HK-2 (cell line): ENCODE measurements at regions not wholly inside any gene's neighbourhood (a gene's known extent, or its start where the extent isn't known, plus 50 kb on each side); places are given as distances from the start of the nearest gene placed in this dataset.
A peak's percentile ranks its signal among the peaks of the same experiment; 100 is the strongest.
"Not testable (repeated sequence)": the region's sequence is repeated elsewhere in the genome, so short reads cannot be mapped to it uniquely, and the experiment has no call there.

Experiments
- DNase-seq: peaks from one replicate; pipeline ENCODE4 v3.0.0-alpha.2; 2018; ENCODE audit not compliant: unreplicated experiment

GRCh38 chr9:100714372-100715099 is 136.7 kb downstream of the CAVIN4 start:
- peak; percentile 61 for DNase-seq

GRCh38 chr9:100715100-100715380 is 137.2 kb downstream of the CAVIN4 start:
- no peak for DNase-seq

GRCh38 chr9:100718717-100719116 is 140.8 kb downstream of the CAVIN4 start:
- no peak for DNase-seq

- DNase-seq = no peak
Measured at GRCh38 chr9:100720922-100721321, 143.0 kb downstream of the CAVIN4 start.

- no peak for DNase-seq
Measured at GRCh38 chr9:100724886-100725285, 147.0 kb downstream of the CAVIN4 start.

GRCh38 chr9:100725371-100725770 is 147.5 kb downstream of the CAVIN4 start:
- DNase-seq = no peak

DNA sequence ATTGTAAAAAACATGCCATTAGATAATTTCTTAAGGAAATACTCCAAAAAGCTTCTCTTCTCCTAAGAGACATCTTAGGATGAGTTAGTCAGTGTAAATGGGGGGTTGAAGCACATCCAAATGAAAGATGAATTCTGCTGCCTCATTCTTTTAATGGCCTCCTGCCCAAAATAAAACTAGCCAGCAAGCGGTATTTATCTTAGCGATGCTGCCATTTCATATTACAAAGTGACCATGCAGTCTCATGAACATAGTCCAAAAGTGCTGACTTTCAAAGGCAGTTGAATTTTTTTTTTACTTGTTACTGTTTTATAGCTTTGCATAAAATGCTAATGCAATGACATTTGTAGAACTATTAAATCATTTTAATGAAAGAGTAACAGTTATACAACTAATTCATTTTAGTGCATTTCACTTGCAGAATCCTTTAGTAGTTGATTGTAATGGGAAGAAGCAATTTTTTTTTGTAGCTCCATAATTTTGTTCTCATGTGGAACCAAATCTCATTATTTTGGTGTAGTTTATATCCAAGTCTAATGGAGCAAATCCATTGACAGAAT is 151.5 kb downstream of the CAVIN4 start:
- DNase-seq = no peak

DNA sequence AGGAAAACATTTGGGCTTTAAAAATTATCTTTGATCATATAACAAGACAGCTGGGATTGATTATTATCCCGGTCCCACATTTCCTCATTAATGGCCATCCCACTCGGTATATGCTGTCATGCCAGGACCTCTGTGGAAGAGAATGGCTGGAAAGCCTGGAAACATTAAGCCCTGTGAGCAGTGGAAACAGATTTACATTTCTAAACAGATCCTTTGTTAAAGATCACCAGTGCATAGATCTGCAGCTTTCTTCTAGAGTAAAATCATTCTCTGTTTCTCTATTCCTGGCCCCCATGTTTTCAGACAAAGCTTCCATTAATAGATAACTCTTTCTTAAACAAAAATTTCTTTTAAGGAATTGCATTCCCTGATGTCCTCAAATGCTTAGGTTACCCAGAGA is 152.2 kb downstream of the CAVIN4 start:
- no peak for DNase-seq

GRCh38 chr9:100731038-100731556 is 153.2 kb downstream of the CAVIN4 start:
- DNase-seq = no peak

DNA sequence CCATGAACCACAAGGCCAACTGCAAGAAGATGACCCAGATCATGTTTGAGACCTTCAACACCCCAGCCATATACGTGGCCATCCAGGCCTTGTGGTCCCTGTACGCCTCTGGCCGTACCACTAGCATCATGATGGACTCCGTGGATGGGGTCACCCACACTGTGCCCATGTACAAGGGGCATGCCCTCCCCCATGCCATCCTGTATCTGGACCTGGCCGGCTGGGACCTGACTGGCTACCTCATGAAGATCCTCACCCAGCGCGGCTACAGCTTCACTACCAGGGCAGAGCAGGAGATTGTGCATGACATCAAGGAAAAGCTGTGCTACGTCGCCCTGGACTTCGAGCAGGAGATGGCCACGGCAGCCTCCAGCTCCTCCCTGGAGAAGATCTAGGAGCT is 153.7 kb downstream of the CAVIN4 start:
- DNase-seq = no peak

DNA sequence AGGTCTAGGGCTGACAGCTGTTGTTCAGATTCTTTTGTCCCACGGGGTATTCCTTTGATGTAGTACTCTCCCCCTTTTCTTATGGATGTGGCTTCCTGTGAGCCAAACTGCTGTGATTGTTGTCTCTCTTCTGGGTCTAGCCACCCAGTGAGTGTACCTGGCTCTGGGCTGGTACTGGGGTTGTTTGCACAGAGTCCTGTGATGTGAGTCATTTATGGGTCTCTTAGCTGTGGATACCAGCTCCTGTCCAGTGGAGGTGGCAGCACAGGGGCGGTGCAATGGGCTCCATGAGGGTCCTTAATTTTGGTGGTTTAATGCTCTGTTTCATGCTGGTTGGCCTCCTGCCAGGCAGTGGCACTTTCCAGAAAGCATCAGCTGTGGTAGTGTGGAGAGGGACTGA is 161.3 kb downstream of the CAVIN4 start:
- DNase-seq = no peak

- no peak for DNase-seq
Measured at GRCh38 chr9:100739666-100740065, 161.8 kb downstream of the CAVIN4 start.

- not testable (repeated sequence) for DNase-seq
Measured at GRCh38 chr9:100748930-100749329, 171.1 kb downstream of the CAVIN4 start.

DNA sequence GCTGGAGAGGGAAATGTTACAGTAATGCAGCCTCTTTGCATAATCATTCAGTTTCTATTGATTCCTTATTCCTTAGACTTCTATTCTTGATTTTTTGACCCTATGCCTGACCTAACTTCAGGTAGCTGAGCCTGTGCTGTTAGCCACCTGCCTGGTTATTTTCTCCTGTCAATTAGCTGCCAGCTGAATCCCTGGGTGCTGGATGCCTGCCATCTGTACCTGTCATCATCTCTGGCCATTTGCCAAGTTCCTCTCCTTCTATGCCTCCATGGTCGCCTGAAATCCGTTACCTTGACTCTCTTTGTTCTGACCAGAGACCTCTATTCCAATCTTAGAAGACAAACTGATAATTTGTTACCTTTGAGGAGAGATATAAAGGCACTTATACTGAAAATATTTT is 178.3 kb downstream of the CAVIN4 start:
- no peak for DNase-seq

GRCh38 chr9:100759215-100759614 is 181.3 kb downstream of the CAVIN4 start:
- DNase-seq = no peak

DNA sequence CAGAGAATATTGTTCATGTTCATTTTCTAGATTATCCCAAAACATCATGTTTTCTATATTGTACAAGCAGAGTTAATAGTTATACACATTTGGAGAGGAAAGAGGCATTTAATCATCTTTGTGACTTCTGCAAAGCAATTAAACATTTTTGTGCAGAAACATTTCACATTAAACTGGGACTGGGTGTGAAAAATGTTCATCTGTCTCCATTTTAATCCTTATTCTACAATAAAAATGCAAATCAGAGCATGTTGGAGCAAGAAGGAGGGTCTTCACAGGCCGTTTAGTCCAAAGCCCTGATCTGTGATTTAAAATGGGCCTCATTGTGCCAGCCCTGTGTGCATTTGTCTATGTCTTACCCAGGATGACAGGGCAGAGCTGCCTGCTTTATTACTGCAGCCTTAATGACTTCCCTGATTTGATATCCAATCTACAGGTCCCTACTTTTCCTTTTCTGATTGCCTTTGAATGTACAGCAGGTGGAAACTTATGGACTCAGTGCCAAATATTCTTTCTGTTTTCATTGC is 183.5 kb downstream of the CAVIN4 start:
- no peak for DNase-seq

DNA sequence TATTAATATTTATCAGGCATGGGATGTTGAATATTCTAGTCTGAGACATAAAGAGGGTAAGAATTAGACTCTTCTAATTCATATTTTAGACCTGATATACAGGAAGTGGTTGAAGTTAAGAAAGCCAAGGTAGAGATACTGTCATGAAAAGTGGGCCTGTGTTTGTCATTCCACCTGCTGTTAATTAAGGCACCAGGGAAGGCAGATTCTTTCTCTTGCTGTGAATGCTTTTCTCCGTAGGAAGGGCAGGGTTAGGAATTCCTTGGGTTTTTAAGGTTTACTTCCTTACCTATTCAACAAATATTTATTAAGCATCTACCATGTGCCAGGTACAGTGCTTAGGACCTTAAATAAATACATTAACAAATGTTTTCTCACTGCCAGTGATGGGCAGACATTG is 196.4 kb downstream of the CAVIN4 start:
- no peak for DNase-seq

GRCh38 chr9:100774962-100775361 is 197.1 kb downstream of the CAVIN4 start:
- no peak for DNase-seq

DNA sequence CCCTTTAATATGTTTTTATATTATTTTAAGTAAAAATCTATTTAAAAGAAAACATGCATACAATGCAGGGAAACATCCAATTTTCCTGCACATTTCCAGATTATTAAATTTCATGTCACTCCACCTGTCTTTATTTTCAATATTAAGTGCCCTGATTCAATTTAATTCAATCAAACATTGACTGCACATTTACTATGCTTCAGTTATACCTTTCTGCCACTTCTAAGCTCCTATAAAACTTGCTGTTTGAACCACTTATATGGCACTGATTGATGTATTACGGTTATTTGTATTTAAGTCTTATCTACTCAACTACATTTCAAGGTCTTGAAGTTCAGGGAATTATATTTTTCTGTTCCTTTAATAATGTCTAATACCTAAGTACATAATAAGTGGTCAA is 198.0 kb downstream of the CAVIN4 start:
- no peak for DNase-seq

DNA sequence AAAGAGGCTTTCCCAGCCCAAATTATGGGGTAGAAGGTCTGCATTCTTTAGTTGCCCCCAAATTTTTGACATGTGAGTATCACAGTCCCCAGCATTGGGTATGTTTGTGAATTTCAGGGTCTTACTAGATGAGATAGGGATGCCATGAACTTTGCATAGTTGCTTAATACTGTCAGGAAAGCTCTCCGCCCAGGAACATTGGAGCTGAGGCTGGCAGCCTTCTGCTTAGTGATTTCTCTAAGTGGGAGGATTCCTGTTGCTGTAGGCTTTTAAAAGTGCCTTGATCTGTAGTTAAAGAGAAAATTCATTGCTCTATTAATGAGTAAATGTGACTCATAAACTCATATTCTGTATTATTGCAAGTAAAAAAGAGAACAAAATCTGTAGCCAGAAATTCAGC is 206.9 kb downstream of the CAVIN4 start:
- no peak for DNase-seq

- DNase-seq = no peak
Measured at GRCh38 chr9:100785946-100786345, 208.1 kb downstream of the CAVIN4 start.

GRCh38 chr9:100794738-100795269 is 216.9 kb downstream of the CAVIN4 start:
- no peak for DNase-seq

DNA sequence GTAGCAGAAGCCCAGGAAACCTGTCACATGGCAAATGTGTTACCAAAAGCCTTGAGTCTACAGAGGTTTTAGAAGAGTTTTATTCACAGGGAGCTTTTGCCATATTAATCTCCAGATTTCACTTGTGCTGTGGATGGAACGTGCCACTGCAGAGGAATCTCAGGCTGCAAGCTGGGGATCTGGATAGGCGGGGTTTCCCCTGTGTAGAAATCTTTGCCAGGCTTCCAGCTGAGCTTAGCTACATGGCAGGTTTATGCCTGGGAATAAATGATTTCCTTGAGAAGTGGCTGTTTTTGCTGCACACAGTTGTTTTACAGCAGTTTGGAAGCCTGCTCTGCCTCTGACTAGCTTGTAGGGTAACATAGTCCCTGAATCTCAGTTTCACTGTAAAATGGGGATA is 224.6 kb upstream of the PLPPR1 start:
- no peak for DNase-seq
